GM19043 (cell line): ENCODE measurements at regions not wholly inside any gene's neighbourhood (a gene's known extent, or its start where the extent isn't known, plus 50 kb on each side); places are given as distances from the start of the nearest gene placed in this dataset.
"Not testable (repeated sequence)": the region's sequence is repeated elsewhere in the genome, so short reads cannot be mapped to it uniquely, and the experiment has no call there.

Experiments
- ATAC-seq: cut with Tn5 transposase; IDR thresholded peaks from one replicate; pipeline ENCODE4 v1.9.1; 2021; ENCODE audit warnings: low read depth; ENCODE audit not compliant: unreplicated experiment

GRCh38 chr5:173667702-173668101 lies 51.3 kb upstream of the BOD1 start:
- ATAC-seq: no peak

- ATAC-seq: no peak
Observed at GRCh38 chr5:173668245-173668800, 51.9 kb upstream of the BOD1 start.

DNA sequence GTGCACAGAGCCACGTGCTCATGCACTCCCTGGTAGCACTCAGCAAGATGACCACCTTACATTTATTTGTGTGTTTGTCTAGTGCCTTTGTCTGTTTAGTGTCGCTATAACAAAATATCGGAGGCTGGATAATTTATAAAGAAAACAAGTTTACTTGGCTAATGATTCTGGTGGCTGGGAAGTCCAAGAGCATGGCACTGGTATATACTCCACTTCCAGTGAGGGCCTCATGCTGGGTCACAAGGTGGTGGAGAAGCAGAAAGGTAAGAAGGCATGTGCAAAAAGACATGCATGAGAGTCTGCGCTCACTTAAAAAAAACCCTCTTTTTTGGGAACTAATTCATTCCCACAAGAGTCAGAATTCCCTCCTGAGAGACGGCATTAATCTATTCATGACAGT lies 52.5 kb upstream of the BOD1 start:
- ATAC-seq: no peak

DNA sequence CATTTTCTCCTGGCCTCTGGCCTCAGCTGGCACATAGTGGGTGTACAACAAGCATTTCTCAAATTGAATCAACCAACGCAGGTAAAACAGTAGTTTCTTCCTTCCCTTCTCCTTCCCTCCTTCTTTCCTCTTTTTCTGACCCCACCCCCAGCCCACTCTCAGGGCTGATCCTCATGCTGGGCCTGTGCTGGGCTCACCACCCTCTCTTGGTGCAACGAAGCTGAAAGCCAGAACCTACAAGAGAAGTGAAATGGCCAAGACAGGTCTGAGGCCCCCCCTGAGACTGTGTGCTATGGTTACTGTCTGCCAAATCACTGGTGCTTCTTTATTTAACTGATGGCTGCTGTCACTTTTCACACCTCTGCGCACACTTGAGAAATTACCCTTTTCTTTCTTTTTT lies 53.0 kb upstream of the BOD1 start:
- ATAC-seq: no peak

DNA sequence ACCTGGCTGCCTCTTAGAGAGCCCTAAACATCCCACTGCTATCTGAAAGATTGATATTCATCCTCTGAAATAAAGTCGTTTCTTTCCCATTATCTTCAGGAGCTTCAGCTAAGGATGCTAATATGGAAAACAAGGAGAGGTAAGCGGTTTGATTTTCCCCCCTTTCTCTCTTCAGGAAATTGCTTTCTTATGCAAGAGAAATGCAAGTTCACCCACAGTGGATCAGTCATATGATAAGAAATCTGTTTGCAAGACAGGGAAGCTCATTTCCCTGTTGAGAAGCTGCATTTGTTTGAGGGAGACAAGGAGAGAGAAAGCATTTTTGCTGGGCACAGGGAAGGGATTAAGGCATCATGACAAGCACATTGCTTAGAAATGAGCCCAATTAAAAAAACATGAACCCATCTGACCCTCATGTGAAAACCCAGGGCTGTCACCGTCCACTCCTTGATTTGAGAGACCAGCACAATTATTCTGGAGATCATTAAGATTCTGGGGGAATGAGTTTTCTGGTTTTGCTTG lies 53.7 kb upstream of the BOD1 start:
- ATAC-seq: no peak

- no peak for ATAC-seq
Observed at GRCh38 chr5:173670791-173671120, 54.3 kb upstream of the BOD1 start.

- ATAC-seq: no peak
Observed at GRCh38 chr5:173671121-173671949, 54.9 kb upstream of the BOD1 start.

DNA sequence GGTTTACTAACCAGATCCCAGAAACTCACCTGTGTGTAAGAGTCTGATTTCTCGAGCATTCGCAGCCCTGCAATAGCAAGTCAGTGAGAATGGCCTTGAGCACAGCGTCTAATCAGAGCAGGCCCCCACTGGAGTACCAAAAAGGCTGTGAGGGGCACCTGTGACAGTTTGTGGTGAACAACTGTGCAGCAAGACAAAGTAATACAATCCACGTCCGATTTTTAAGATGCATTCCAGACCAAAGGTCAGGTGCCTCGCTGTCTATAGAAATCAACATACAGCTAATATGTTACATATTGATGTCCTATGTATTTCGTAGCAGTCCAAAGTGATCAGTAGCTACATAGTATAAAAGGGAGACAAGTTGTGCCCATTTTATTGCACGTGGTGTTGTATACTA lies 55.7 kb upstream of the BOD1 start:
- ATAC-seq: no peak

DNA sequence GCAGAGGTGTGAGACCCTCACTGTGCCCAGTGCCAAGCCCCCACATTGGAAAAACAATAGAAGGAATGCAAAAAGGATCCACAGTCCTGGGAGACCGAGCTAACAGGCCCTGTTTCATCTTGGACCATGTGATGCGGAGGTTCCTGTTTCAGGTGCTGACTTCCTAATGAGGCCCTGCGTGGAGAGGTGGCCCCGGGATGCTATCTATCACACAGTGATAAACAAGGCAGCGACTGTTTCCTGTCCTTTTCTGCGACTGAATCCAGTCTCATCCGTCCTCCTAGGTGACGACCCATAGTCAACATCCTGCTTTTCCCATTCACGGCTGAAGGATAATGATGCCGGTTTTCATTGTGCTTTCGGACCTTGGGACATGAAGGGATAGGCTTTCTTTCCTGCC lies 56.4 kb upstream of the BOD1 start:
- no peak for ATAC-seq

GRCh38 chr5:173673295-173674101 lies 57.0 kb upstream of the BOD1 start:
- ATAC-seq: no peak

GRCh38 chr5:173675287-173675996 lies 59.0 kb upstream of the BOD1 start:
- no peak for ATAC-seq

DNA sequence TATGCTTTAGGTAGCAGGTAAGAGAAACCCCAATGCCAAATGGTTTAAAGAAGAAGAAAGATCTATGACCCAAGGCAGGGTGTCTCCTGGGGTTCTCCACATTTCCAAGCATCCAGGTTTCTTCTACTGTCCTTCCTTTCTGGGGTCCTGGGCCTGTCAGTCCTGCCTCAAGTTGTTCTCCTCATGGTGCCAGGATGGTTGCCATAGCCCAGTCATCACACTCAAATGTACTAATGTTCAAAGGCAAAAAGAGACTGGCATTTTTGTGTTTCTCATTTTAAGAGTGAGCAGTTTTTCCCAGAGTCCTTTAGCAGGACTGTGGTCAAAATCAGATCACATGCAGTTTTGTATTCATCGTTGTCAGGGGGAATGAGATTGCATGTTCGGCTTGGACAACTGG lies 59.9 kb upstream of the BOD1 start:
- no peak for ATAC-seq

- no peak for ATAC-seq
Observed at GRCh38 chr5:173677125-173677672, 60.7 kb upstream of the BOD1 start.

DNA sequence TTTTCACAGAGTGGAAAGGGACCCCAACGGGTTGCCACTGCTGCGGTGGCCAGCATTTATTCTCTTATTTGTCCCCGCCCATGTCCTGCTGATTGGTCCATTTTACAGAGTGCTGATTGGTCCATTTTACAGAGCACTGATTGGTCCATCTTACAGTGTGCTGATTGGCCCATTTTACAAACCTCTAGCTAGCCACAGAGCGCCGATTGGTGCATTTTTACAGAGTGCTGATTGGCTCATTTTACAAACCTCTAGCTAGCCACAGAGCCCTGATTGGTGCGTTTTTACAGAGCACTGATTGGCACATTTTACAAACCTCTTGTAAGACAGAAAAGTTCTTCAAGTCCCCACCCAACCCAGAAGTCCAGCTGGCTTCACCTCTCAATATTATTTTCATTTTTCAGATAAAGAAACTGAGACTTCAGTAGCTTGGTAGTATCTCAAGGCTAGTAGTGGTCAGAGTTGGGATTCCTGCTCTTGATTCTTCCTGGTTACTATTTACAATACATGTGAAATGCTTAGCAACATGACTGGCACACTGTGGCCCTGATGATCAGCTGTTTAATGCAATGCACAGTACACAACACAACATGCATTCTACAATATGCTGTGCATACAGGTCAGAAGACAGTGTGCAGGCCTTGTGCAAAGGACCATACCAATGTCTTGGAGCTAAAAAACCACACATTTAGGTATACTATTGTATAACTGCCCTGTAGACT lies 63.6 kb upstream of the BOD1 start:
- ATAC-seq: peak; percentile 53

- ATAC-seq: peak; percentile 49
Observed at GRCh38 chr5:173680660-173681242, 64.3 kb upstream of the BOD1 start.

DNA sequence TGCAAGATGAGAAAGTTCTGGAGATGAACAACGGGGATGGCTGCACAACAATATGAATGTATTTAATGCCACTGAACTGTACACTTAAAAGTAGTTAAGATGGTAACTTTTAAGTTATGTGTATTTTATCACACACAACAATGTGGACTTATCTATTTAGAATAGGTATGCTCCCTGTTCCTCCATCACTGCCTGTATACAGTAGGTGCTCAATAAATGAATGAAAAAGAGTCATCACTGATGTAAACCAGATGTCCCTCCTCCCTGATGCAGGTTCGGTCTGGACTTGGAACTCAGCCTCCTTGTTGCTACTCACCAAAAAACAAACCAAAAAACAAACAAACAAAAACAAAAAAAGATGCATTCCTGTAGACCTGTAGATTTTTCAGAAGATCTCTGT lies 65.9 kb upstream of the BOD1 start:
- ATAC-seq: no peak

GRCh38 chr5:173684535-173684934 lies 68.1 kb upstream of the BOD1 start:
- not testable (repeated sequence) for ATAC-seq

DNA sequence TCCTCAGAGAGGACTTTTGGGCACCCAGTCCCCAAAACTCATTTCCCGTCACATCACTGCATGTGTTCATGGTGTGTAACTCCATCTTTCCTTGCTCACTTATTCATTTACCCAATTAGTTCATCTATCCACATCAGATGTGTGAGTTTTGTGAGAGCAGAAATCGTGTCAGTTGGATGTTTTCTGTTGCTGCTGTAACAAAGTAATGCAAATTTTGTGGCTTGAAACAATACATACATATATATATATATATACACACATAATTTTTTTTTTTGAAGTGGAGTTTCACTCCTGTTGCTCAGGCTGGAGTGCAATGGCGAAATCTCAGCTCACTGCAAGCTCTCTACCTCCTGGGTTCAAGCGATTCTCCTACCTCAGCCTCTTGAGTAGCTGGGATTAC lies 70.5 kb upstream of the BOD1 start:
- no peak for ATAC-seq

- ATAC-seq: no peak
Observed at GRCh38 chr5:173688703-173689102, 72.3 kb upstream of the BOD1 start.
